ENCODE measurements at regions not wholly inside any gene's neighbourhood (a gene's known extent, or its start where the extent isn't known, plus 50 kb on each side); places are given as distances from the start of the nearest gene placed in this dataset.

GRCh38 chrX:79287724-79288123 lies 79.4 kb downstream of the ITM2A start:
- Histone ChIP-seq H3K9me3 (ENCODE audit: low read length) (no peaks in the 10 kb centered on the region), H3K9me2 (ENCODE audit: low read depth, low read length) (no peaks in the 10 kb centered on the region), H3K79me2 (ENCODE audit: insufficient read depth, low read length) (no peaks in the 10 kb centered on the region), H3K4me3 (ENCODE audit: low read depth, low read length, poor library complexity, severe bottlenecking) (no peak overlapping the region), H3K36me3 (ENCODE audit: insufficient read depth, low read length) (no peaks in the 10 kb centered on the region), H3K27me3 (ENCODE audit: insufficient read depth, low read length) (no peaks in the 10 kb centered on the region), H3K9ac (ENCODE audit: low read length) (no peak overlapping the region), H4K20me1 (ENCODE audit: insufficient read depth, low read length) (no peaks in the 10 kb centered on the region), H3K27ac (ENCODE audit: low read depth, low read length, poor library complexity, severe bottlenecking) (no peak overlapping the region), H3F3A (ENCODE audit: insufficient read depth, low read length) (no peaks in the 10 kb centered on the region), H3K4me1 (ENCODE audit: insufficient read depth, low read length, severe bottlenecking) (no peaks in the 10 kb centered on the region), H3K4me2 (ENCODE audit: low read length) (no peak overlapping the region), H2AFZ (ENCODE audit: low read length) (no peak overlapping the region)
- no peak for TF ChIP-seq EZH2 (IDR thresholded peaks at IDR 0.05; ENCODE audit: borderline replicate concordance, low read length)
- TF ChIP-seq CTCF (IDR thresholded peaks at IDR 0.05; ENCODE audit: low read length) = no peak

- Histone ChIP-seq H3K27ac (ENCODE audit: low read depth, low read length, poor library complexity, severe bottlenecking) (no peak overlapping the region), H4K20me1 (ENCODE audit: insufficient read depth, low read length) (no peaks in the 10 kb centered on the region), H3K4me3 (ENCODE audit: low read depth, low read length, poor library complexity, severe bottlenecking) (no peak overlapping the region), H3K9me3 (ENCODE audit: low read length) (no peaks in the 10 kb centered on the region), H3K4me1 (ENCODE audit: insufficient read depth, low read length, severe bottlenecking) (no peaks in the 10 kb centered on the region), H3K79me2 (ENCODE audit: insufficient read depth, low read length) (no peaks in the 10 kb centered on the region), H3K9ac (ENCODE audit: low read length) (no peak overlapping the region), H3K36me3 (ENCODE audit: insufficient read depth, low read length) (no peaks in the 10 kb centered on the region), H3K27me3 (ENCODE audit: insufficient read depth, low read length) (no peaks in the 10 kb centered on the region), H3K4me2 (ENCODE audit: low read length) (no peak overlapping the region), H3K9me2 (ENCODE audit: low read depth, low read length) (no peaks in the 10 kb centered on the region), H3F3A (ENCODE audit: insufficient read depth, low read length) (no peaks in the 10 kb centered on the region), H2AFZ (ENCODE audit: low read length) (no peak overlapping the region)
- TF ChIP-seq CTCF (IDR thresholded peaks at IDR 0.05; ENCODE audit: low read length) (no peak), EZH2 (IDR thresholded peaks at IDR 0.05; ENCODE audit: borderline replicate concordance, low read length) (no peak)
These were observed 85.4 kb downstream of the ITM2A start for GRCh38 chrX:79281775-79282174.

DNA sequence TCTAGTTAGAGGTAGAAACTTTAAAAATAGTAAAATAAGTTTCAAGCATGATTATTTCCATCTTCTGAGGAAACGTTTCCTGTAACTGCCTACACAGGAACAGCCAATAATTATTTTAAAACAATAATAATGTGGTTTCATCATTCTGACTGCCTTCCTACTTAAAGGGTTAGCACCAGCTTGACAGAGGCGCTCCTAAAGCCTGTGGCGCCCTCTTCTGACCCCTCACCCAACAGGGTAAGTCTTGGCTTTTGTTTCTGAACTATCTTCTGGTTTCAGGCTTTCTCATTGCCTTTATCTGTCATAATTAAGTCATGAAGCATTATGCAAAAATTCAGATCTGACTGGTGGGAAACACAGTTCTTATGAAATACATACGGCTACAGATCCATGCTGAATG lies 96.7 kb downstream of the ITM2A start:
- TF ChIP-seq CTCF (IDR thresholded peaks at IDR 0.05; ENCODE audit: low read length) = peak; percentile 68
- no peak for TF ChIP-seq EZH2 (IDR thresholded peaks at IDR 0.05; ENCODE audit: borderline replicate concordance, low read length)
- Histone ChIP-seq H3F3A (ENCODE audit: insufficient read depth, low read length) (no peaks in the 10 kb centered on the region), H3K4me3 (ENCODE audit: low read depth, low read length, poor library complexity, severe bottlenecking) (no peak overlapping the region), H2AFZ (ENCODE audit: low read length) (no peak overlapping the region), H3K27me3 (ENCODE audit: insufficient read depth, low read length) (no peaks in the 10 kb centered on the region), H3K36me3 (ENCODE audit: insufficient read depth, low read length) (no peaks in the 10 kb centered on the region), H3K27ac (ENCODE audit: low read depth, low read length, poor library complexity, severe bottlenecking) (no peak overlapping the region), H3K9me2 (ENCODE audit: low read depth, low read length) (no peaks in the 10 kb centered on the region), H3K79me2 (ENCODE audit: insufficient read depth, low read length) (no peaks in the 10 kb centered on the region), H3K9me3 (ENCODE audit: low read length) (no peaks in the 10 kb centered on the region), H4K20me1 (ENCODE audit: insufficient read depth, low read length) (no peaks in the 10 kb centered on the region), H3K4me1 (ENCODE audit: insufficient read depth, low read length, severe bottlenecking) (peaks cover 23% of the 10 kb centered on the region), H3K9ac (ENCODE audit: low read length) (no peak overlapping the region), H3K4me2 (ENCODE audit: low read length) (peak overlapping the region; percentile 31; the same call in 1 of the 2 replicates)
